ENCODE measurements at regions not wholly inside any gene's neighbourhood (a gene's known extent, or its start where the extent isn't known, plus 50 kb on each side); places are given as distances from the start of the nearest gene placed in this dataset.

- POLR2A ChIA-PET: no interaction called here
- no peak for ATAC-seq (ENCODE audit: low read depth)
- no peaks in the 10 kb centered on the region for H3K9me3 ChIP-seq (ENCODE audit: control extremely low read depth in 1 of 3, control insufficient read depth in 2 of 3, insufficient read depth in 1 of 3, low read length in 2 of 3)
Observed at GRCh38 chr7:41842956-41843355, 140.1 kb upstream of the INHBA start.

DNA sequence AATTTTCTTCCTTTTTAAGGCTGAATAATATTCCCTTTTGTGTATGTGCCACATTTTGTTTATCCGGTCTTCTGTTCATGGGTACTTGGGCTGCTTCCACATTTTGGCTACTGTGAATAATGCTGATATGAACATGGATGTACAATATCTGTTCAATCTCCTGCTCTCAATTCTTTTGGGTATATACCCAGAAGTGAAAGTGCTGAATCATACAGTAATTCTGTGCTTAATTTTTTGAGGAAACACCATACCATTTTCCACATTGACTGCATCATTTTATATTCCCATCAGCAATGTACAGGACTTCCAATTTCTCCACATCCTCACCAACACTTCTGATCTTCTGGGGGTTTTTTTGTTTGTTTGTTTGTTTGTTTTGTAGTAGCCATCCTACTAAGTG lies 135.0 kb upstream of the INHBA start:
- H3K4me1 Mint-ChIP-seq: peaks cover 22% of the 10 kb centered on the region
- Histone ChIP-seq H3K9me3 (ENCODE audit: control extremely low read depth in 1 of 3, control insufficient read depth in 2 of 3, insufficient read depth in 1 of 3, low read length in 2 of 3) (peaks cover 0 to 4% (median 0%) of the 10 kb centered on the region in 3 donors), H3K4me1 (ENCODE audit: control insufficient read depth in 2 of 2, insufficient read depth in 2 of 2, low read length in 2 of 2) (peaks cover 5 to 10% of the 10 kb centered on the region in 2 donors), H2AFZ (ENCODE audit: insufficient read depth, low read depth, low read length, poor library complexity, severe bottlenecking) (no peak overlapping the region), H3K4me3 (ENCODE audit: control extremely low read depth in 1 of 5, extremely low read depth in 1 of 5, insufficient read depth in 1 of 5, low read depth in 2 of 5, low read length in 4 of 5) (no peak overlapping the region), H3K79me2 (ENCODE audit: control insufficient read depth, insufficient read depth, low read length) (no peaks in the 10 kb centered on the region), H4K20me1 (ENCODE audit: control insufficient read depth, insufficient read depth, low read length, poor library complexity, severe bottlenecking) (no peaks in the 10 kb centered on the region), H3K4me2 (replicated peaks; ENCODE audit: low read depth, low read length, poor library complexity, severe bottlenecking) (no peak overlapping the region), H3K27me3 (replicated peaks in 1 of 4; ENCODE audit: control extremely low read depth in 1 of 4, control insufficient read depth in 3 of 4, insufficient read depth in 4 of 4, low read length in 3 of 4) (no peaks in the 10 kb centered on the region), H3K27ac (ENCODE audit: low read length in 2 of 2) (no peak overlapping the region), H3K36me3 (replicated peaks in 1 of 2; ENCODE audit: control extremely low read depth in 1 of 2, control insufficient read depth in 1 of 2, extremely low read depth in 1 of 2, insufficient read depth in 2 of 2, low read length in 1 of 2) (no peaks in the 10 kb centered on the region), H3K9ac (ENCODE audit: low read length) (no peak overlapping the region)
- intact Hi-C loops (cut with micrococcal nuclease): no loop called here
- no peak for ATAC-seq (ENCODE audit: low read depth)
- WGBS (ENCODE audit: insufficient coverage): no CpG with 5 or more reads among the region's 1 CpG
- no peak overlapping the region for H3K27ac Mint-ChIP-seq
- CTCF ChIA-PET: no interaction called here
- no peak for TF ChIP-seq EZH2 (IDR thresholded peaks at IDR 0.05; ENCODE audit: borderline replicate concordance, insufficient read depth, low read depth, low read length, poor library complexity, severe bottlenecking)
- TF ChIP-seq, protein P1, sequence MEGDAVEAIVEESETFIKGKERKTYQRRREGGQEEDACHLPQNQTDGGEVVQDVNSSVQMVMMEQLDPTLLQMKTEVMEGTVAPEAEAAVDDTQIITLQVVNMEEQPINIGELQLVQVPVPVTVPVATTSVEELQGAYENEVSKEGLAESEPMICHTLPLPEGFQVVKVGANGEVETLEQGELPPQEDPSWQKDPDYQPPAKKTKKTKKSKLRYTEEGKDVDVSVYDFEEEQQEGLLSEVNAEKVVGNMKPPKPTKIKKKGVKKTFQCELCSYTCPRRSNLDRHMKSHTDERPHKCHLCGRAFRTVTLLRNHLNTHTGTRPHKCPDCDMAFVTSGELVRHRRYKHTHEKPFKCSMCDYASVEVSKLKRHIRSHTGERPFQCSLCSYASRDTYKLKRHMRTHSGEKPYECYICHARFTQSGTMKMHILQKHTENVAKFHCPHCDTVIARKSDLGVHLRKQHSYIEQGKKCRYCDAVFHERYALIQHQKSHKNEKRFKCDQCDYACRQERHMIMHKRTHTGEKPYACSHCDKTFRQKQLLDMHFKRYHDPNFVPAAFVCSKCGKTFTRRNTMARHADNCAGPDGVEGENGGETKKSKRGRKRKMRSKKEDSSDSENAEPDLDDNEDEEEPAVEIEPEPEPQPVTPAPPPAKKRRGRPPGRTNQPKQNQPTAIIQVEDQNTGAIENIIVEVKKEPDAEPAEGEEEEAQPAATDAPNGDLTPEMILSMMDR (IDR thresholded peaks at IDR 0.05): no peak
- POLR2A ChIA-PET: no interaction called here
- H3K9me3 Mint-ChIP-seq (ENCODE audit: insufficient read depth): peaks cover 10% of the 10 kb centered on the region
- no peak for DNase-seq
- H3K4me3 Mint-ChIP-seq: no peak overlapping the region
- H3K27me3 Mint-ChIP-seq: no peaks in the 10 kb centered on the region

More at GRCh38 chr7:41842956-41843355, 140.1 kb upstream of the INHBA start:
- no peak overlapping the region for H2AFZ ChIP-seq (ENCODE audit: insufficient read depth, low read depth, low read length, poor library complexity, severe bottlenecking)
- DNase-seq: no peak
- no peak overlapping the region for H3K4me2 ChIP-seq (replicated peaks; ENCODE audit: low read depth, low read length, poor library complexity, severe bottlenecking)
- no peak overlapping the region for H3K4me3 ChIP-seq (ENCODE audit: control extremely low read depth in 1 of 5, extremely low read depth in 1 of 5, insufficient read depth in 1 of 5, low read depth in 2 of 5, low read length in 4 of 5)
- H3K4me3 Mint-ChIP-seq: no peak overlapping the region
- no peaks in the 10 kb centered on the region for H3K4me1 Mint-ChIP-seq
- H3K27ac Mint-ChIP-seq: no peak overlapping the region
- TF ChIP-seq EZH2 (IDR thresholded peaks at IDR 0.05; ENCODE audit: borderline replicate concordance, insufficient read depth, low read depth, low read length, poor library complexity, severe bottlenecking): no peak
- TF ChIP-seq, protein P1 (IDR thresholded peaks at IDR 0.05): no peak
- no peaks in the 10 kb centered on the region for H3K79me2 ChIP-seq (ENCODE audit: control insufficient read depth, insufficient read depth, low read length)
- no peaks in the 10 kb centered on the region for H3K36me3 ChIP-seq (replicated peaks in 1 of 2; ENCODE audit: control extremely low read depth in 1 of 2, control insufficient read depth in 1 of 2, extremely low read depth in 1 of 2, insufficient read depth in 2 of 2, low read length in 1 of 2)
- H3K27me3 ChIP-seq (replicated peaks in 1 of 4; ENCODE audit: control extremely low read depth in 1 of 4, control insufficient read depth in 3 of 4, insufficient read depth in 4 of 4, low read length in 3 of 4): no peaks in the 10 kb centered on the region
- H3K9me3 Mint-ChIP-seq (ENCODE audit: insufficient read depth): peaks cover 7% of the 10 kb centered on the region
- no peaks in the 10 kb centered on the region for H3K27me3 Mint-ChIP-seq
- no peak overlapping the region for H3K9ac ChIP-seq (ENCODE audit: low read length)
- H3K27ac ChIP-seq (ENCODE audit: low read length in 2 of 2): no peak overlapping the region
- WGBS (ENCODE audit: insufficient coverage): no CpG with 5 or more reads among the region's 4 CpGs
- CTCF ChIA-PET: no interaction called here
- intact Hi-C loops (cut with micrococcal nuclease): no loop called here
- H3K4me1 ChIP-seq (ENCODE audit: control insufficient read depth in 2 of 2, insufficient read depth in 2 of 2, low read length in 2 of 2): no peaks in the 10 kb centered on the region
- no peaks in the 10 kb centered on the region for H4K20me1 ChIP-seq (ENCODE audit: control insufficient read depth, insufficient read depth, low read length, poor library complexity, severe bottlenecking)
